ENCODE measurements at regions not wholly inside any gene's neighbourhood (a gene's known extent, or its start where the extent isn't known, plus 50 kb on each side); places are given as distances from the start of the nearest gene placed in this dataset.

DNA sequence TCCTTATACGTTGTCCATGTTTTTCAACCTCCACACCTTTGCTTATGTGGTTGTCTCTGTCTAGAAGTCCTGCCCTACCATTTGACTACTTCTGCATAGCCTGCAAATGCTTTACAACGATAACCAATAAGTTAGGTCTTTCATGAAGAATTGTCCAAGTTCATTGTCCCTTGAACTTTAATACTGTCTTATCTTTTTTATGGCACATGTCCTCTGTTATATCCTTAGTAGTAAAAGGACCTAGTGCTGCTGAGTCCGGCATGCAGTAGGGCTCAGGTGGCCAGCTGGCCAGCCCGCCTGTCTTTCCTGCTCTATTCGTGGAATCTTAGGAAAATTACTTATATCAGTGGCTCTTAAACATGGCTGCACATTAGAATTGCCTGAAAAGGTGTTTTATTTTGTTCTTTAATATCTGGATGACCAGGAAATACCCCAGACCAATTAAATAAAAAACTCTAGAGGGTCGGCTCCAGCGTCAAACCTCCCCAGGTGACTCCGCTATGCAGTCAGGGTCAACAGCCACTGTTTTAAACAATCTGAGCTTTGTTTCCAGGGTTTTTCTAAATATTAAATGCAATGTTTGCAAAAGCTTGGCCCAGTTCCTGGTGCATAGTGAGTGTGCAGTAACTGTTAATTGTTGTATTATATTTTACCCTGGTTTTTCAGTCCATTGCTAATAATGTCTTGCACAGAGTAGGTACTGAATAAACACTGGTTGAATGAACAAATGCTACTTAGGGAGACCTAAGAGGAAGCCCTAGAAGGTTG, 64.6 kb upstream of the SESN3 start:
- TF ChIP-seq EZH2 (IDR thresholded peaks at IDR 0.05) (no peak), FOXP2 (optimal IDR thresholded peaks at IDR 0.05; ENCODE audit: control extremely low read depth, extremely low read length, insufficient read depth) (no peak)

All from SK-N-MC (cell line).